Neural cell (in vitro differentiated cells): ENCODE measurements at regions not wholly inside any gene's neighbourhood (a gene's known extent, or its start where the extent isn't known, plus 50 kb on each side); places are given as distances from the start of the nearest gene placed in this dataset.

Experiments
- H2AFZ ChIP-seq: fragments of 200-600, 300-800 bp; sonication (generic), shearing (Covaris generic); 2 replicates; pipeline ENCODE4 v1.6.0; 2014; ENCODE audit warnings: low read depth, mild to moderate bottlenecking, antibody characterized with exemption, low read length, moderate library complexity
- H3F3A ChIP-seq: fragments of 200-600 bp; shearing (Covaris generic); 2 replicates; pipeline ENCODE4 v1.6.1; 2016; ENCODE audit warnings: mild to moderate bottlenecking, moderate library complexity, mixed read lengths, antibody characterized with exemption, low read length; ENCODE audit not compliant: insufficient read depth, poor library complexity, severe bottlenecking
- H3K27ac ChIP-seq: fragments of 200-600, 300-800 bp; sonication (generic), shearing (Covaris generic); 2 replicates; pipeline ENCODE4 v1.5.1; 2014; ENCODE audit warnings: mild to moderate bottlenecking, low read length, moderate library complexity
- H3K27me3 ChIP-seq: fragments of 300-800, 200-600 bp; sonication (generic), shearing (Covaris generic); 2 replicates; pipeline ENCODE4 v1.6.0; 2014; ENCODE audit warnings: mild to moderate bottlenecking, low read depth, low read length, moderate library complexity; ENCODE audit not compliant: insufficient read depth
- H3K36me3 ChIP-seq: fragments of 300-800, 200-600 bp; sonication (generic), shearing (Covaris generic); 2 replicates; pipeline ENCODE4 v1.5.1; 2014; ENCODE audit warnings: mild to moderate bottlenecking, antibody characterized with exemption, low read length, moderate library complexity; ENCODE audit not compliant: insufficient read depth
- H3K4me2 ChIP-seq: fragments of 300-800, 200-600 bp; sonication (generic), shearing (Covaris generic); 2 replicates; pipeline ENCODE4 v1.6.0; 2014; ENCODE audit warnings: mild to moderate bottlenecking, low read length
- H3K4me3 ChIP-seq: fragments of 300-800, 200-600 bp; sonication (generic), shearing (Covaris generic); 2 replicates; pipeline ENCODE4 v1.5.1; 2014; ENCODE audit warnings: mild to moderate bottlenecking, low read length, moderate library complexity
- H3K79me2 ChIP-seq: fragments of 200-600 bp; shearing (Covaris generic); replicated peaks from 2 replicates; pipeline ENCODE4 v1.6.0; 2014; ENCODE audit warnings: mild to moderate bottlenecking, low read length, moderate library complexity; ENCODE audit not compliant: insufficient read depth
- H3K9ac ChIP-seq: fragments of 300-800, 200-600 bp; sonication (generic), shearing (Covaris generic); 2 replicates; pipeline ENCODE4 v1.6.1; 2016; ENCODE audit warnings: mild to moderate bottlenecking, low read length, mixed read lengths
- H3K9me2 ChIP-seq: fragments of 200-600 bp; shearing (Covaris generic); 2 replicates; pipeline ENCODE4 v1.6.1; 2016; ENCODE audit warnings: mild to moderate bottlenecking, low read length, mixed read lengths; ENCODE audit not compliant: insufficient read depth
- H3K9me3 ChIP-seq: fragments of 200-600, 300-800 bp; sonication (generic), shearing (Covaris generic); 2 replicates; pipeline ENCODE4 v1.6.1; 2016; ENCODE audit warnings: mild to moderate bottlenecking, mixed run types, low read length, moderate library complexity, mixed read lengths
- H4K20me1 ChIP-seq: fragments of 200-600 bp; shearing (Covaris generic); 2 replicates; pipeline ENCODE4 v1.6.1; 2016; ENCODE audit warnings: mild to moderate bottlenecking, mixed run types; ENCODE audit not compliant: insufficient read depth
- EP300 ChIP-seq: fragments of 450-650 bp; conservative IDR thresholded peaks from 2 replicates; pipeline ENCODE4 v1.6.1; 2014; ENCODE audit warnings: antibody characterized with exemption, mild to moderate bottlenecking, moderate library complexity; ENCODE audit not compliant: poor library complexity, severe bottlenecking
- EZH2 ChIP-seq: fragments of 200-600, 300-800 bp; shearing (Covaris generic), sonication (generic); IDR thresholded peaks from 2 replicates; pipeline ENCODE4 v1.6.1; 2014; ENCODE audit warnings: antibody characterized with exemption, low read length, borderline replicate concordance, mild to moderate bottlenecking; ENCODE audit not compliant: insufficient read depth, poor library complexity, severe bottlenecking
- MXI1 ChIP-seq: fragments of 450-650 bp; conservative IDR thresholded peaks from 2 replicates; pipeline ENCODE4 v1.6.1; 2014; ENCODE audit warnings: antibody characterized with exemption, mild to moderate bottlenecking; ENCODE audit not compliant: poor library complexity, severe bottlenecking
- POLR2AphosphoS5 ChIP-seq: IDR thresholded peaks from 2 replicates; pipeline ENCODE4 v1.6.1; 2012
- RAD21 ChIP-seq: fragments of 450-650 bp; conservative IDR thresholded peaks from 2 replicates; pipeline ENCODE4 v1.6.1; 2014; ENCODE audit warnings: antibody characterized with exemption, mild to moderate bottlenecking, moderate library complexity
- SMC3 ChIP-seq: fragments of 450-650 bp; conservative IDR thresholded peaks from 2 replicates; pipeline ENCODE4 v1.6.1; 2014; ENCODE audit warnings: antibody characterized with exemption, mild to moderate bottlenecking, moderate library complexity; ENCODE audit not compliant: poor library complexity
- TAF1 ChIP-seq: IDR thresholded peaks from 2 replicates; pipeline ENCODE4 v1.6.1; 2012; ENCODE audit warnings: low read depth
- TF ChIP-seq, protein P1 (sequence below): IDR thresholded peaks from 2 replicates; pipeline ENCODE4 v1.6.1; 2012; ENCODE audit warnings: borderline replicate concordance
- TF ChIP-seq, protein P2 (sequence below): fragments of 450-650 bp; IDR thresholded peaks from 2 replicates; pipeline ENCODE4 v1.5.1; 2014; ENCODE audit warnings: antibody characterized with exemption, mild to moderate bottlenecking, moderate library complexity; ENCODE audit not compliant: poor library complexity, severe bottlenecking

DNA sequence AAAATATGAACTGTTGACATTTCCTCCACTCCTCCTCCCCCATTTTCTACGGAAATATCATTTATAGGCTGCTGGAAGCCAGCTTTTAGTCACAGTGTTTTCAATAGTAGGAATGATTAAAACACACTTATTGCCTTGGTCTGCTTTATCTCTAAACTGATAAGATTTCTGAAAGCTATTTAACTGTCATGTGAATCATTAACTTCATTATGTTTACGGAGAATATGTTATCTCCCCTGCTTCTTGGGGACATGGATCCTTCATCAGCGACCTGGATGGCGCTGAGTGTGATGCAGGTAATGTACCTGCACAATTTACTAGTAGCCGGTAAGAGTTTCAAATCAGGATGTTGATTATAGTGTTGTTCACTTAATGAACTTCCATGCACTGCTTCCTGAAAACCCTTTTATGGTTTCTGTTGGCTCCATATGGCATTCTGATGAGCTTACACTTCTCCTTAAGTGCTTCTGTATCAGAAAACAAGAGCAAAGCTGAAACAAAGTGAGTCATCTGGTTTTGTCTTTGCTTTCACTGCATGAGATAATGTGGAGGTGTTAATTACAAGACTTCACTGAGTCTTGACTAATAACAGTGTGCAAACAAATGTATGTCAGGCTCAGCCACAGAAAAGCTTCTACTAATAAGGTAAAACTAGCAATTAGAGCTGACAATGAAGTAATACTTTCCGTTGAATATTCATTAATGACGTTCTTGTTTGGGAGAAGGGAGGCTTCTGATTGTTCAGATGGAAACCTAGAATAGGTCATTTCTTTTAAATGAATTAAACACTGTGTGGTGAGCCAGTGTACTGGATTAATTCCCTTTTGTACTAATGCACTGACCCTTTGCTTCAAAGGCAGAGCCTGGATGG, 162.4 kb upstream of the ZNF608 start:
- Histone ChIP-seq H3K36me3 (no peaks in the 10 kb centered on the region), H3K4me2 (no peak overlapping the region)

DNA sequence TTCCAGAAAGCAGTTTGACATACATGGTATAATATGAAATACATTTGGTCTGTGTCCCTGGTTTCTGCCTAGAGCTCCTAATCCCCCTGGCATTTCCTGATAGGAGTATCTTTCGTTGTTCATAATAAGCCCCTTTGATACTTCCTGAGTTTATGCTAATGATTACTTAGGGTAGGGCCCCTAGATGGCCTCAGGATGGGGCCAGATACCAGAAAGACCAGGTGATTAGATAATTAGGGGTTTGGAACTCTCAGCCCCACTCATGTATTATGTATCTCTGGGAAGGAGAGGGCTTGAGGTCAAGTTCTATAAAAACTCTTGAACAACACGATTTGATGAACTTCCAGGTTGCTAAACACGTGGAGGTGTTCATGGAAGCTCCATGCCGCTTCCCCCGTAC, 163.3 kb upstream of the ZNF608 start:
- H4K20me1 ChIP-seq: no peaks in the 10 kb centered on the region
- no peak overlapping the region for H3K27ac ChIP-seq
- no peaks in the 10 kb centered on the region for H3K9me3 ChIP-seq
- no peaks in the 10 kb centered on the region for H3K9me2 ChIP-seq
- H3F3A ChIP-seq: no peaks in the 10 kb centered on the region
- no peaks in the 10 kb centered on the region for H3K27me3 ChIP-seq
- TF ChIP-seq, protein P1, sequence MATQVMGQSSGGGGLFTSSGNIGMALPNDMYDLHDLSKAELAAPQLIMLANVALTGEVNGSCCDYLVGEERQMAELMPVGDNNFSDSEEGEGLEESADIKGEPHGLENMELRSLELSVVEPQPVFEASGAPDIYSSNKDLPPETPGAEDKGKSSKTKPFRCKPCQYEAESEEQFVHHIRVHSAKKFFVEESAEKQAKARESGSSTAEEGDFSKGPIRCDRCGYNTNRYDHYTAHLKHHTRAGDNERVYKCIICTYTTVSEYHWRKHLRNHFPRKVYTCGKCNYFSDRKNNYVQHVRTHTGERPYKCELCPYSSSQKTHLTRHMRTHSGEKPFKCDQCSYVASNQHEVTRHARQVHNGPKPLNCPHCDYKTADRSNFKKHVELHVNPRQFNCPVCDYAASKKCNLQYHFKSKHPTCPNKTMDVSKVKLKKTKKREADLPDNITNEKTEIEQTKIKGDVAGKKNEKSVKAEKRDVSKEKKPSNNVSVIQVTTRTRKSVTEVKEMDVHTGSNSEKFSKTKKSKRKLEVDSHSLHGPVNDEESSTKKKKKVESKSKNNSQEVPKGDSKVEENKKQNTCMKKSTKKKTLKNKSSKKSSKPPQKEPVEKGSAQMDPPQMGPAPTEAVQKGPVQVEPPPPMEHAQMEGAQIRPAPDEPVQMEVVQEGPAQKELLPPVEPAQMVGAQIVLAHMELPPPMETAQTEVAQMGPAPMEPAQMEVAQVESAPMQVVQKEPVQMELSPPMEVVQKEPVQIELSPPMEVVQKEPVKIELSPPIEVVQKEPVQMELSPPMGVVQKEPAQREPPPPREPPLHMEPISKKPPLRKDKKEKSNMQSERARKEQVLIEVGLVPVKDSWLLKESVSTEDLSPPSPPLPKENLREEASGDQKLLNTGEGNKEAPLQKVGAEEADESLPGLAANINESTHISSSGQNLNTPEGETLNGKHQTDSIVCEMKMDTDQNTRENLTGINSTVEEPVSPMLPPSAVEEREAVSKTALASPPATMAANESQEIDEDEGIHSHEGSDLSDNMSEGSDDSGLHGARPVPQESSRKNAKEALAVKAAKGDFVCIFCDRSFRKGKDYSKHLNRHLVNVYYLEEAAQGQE: no peak
- TF ChIP-seq POLR2AphosphoS5 (no peak), TAF1 (no peak), RAD21 (no peak), EP300 (no peak), EZH2 (no peak), SMC3 (no peak), MXI1 (no peak)
- TF ChIP-seq, protein P2, sequence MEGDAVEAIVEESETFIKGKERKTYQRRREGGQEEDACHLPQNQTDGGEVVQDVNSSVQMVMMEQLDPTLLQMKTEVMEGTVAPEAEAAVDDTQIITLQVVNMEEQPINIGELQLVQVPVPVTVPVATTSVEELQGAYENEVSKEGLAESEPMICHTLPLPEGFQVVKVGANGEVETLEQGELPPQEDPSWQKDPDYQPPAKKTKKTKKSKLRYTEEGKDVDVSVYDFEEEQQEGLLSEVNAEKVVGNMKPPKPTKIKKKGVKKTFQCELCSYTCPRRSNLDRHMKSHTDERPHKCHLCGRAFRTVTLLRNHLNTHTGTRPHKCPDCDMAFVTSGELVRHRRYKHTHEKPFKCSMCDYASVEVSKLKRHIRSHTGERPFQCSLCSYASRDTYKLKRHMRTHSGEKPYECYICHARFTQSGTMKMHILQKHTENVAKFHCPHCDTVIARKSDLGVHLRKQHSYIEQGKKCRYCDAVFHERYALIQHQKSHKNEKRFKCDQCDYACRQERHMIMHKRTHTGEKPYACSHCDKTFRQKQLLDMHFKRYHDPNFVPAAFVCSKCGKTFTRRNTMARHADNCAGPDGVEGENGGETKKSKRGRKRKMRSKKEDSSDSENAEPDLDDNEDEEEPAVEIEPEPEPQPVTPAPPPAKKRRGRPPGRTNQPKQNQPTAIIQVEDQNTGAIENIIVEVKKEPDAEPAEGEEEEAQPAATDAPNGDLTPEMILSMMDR: no peak
- H3K4me2 ChIP-seq: no peak overlapping the region
- H3K9ac ChIP-seq: no peak overlapping the region
- no peak overlapping the region for H3K4me3 ChIP-seq
- no peaks in the 10 kb centered on the region for H3K79me2 ChIP-seq
- H2AFZ ChIP-seq: no peak overlapping the region
- no peaks in the 10 kb centered on the region for H3K36me3 ChIP-seq

More for the DNA sequence above, 162.4 kb upstream of the ZNF608 start:
- TF ChIP-seq MXI1 (no peak), POLR2AphosphoS5 (no peak), RAD21 (no peak), EZH2 (no peak), EP300 (no peak), TAF1 (no peak), SMC3 (no peak)
- TF ChIP-seq, protein P1: no peak
- TF ChIP-seq, protein P2: no peak
- H3K27me3 ChIP-seq: no peaks in the 10 kb centered on the region
- no peaks in the 10 kb centered on the region for H4K20me1 ChIP-seq
- no peaks in the 10 kb centered on the region for H3K79me2 ChIP-seq
- no peaks in the 10 kb centered on the region for H3K9me2 ChIP-seq
- no peaks in the 10 kb centered on the region for H3F3A ChIP-seq
- H3K4me3 ChIP-seq: no peak overlapping the region
- H3K27ac ChIP-seq: no peak overlapping the region
- no peaks in the 10 kb centered on the region for H3K9me3 ChIP-seq
- H2AFZ ChIP-seq: no peak overlapping the region
- no peak overlapping the region for H3K9ac ChIP-seq
